GM19452 (cell line): ENCODE measurements at regions not wholly inside any gene's neighbourhood (a gene's known extent, or its start where the extent isn't known, plus 50 kb on each side); places are given as distances from the start of the nearest gene placed in this dataset.
"Not testable (repeated sequence)": the region's sequence is repeated elsewhere in the genome, so short reads cannot be mapped to it uniquely, and the experiment has no call there.

ENCODE experiments used
- ATAC-seq: cut with Tn5 transposase; IDR thresholded peaks from one replicate; pipeline ENCODE4 v1.9.1; 2021; ENCODE audit not compliant: unreplicated experiment

DNA sequence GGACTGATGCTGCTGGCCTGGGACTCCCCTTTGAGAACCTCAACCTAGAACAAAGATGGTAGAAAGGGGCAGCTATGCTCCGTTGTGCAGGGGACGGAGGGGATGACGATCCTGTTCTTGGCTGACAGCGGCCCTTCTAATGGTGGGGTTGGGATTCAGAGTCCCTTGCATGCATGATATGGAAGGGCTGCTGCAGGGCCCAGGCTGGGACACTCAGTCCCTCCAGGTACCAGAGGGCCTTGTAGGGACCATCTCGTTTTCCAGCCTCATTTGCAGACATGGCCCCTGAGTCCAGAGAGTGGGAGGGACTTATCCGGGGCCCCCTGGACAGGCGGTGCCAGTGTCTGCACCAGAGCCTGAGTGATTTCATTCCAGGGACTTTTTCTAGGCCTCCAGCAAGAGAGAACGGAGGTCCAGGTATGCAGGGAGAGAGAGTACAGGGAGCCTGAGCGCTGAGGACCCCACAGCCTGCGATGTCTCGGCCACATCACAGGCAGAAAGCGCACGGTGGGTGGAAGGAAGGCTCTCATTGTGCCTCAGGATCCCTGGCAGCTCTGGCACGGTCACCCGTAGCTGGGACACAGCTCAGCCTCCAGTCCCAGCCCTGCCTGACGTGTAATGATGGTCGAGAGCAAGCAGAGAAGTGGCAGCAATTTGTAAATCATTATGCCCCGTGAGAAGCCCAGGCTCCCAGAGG lies 860.8 kb downstream of the TBC1D22A start:
- no peak for ATAC-seq

DNA sequence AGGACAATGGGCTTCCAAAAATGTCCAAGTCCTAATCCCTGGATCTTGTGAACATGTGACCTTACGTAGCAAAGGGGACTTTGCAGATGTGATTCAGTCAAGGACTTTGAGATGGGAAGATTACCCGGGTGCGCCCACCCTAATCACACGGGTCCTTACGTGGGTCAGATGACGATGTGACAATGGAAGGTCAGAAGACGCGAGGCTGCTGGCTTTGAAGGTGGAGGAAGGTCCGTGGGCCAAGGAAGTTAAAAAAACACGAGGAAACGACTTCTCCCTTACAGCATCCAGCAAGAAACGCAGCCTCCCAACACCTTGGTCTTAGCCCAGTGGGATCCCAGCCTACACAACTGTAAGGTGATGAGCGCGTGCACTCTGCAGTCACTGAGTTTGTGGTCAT lies 860.1 kb downstream of the TBC1D22A start:
- no peak for ATAC-seq

DNA sequence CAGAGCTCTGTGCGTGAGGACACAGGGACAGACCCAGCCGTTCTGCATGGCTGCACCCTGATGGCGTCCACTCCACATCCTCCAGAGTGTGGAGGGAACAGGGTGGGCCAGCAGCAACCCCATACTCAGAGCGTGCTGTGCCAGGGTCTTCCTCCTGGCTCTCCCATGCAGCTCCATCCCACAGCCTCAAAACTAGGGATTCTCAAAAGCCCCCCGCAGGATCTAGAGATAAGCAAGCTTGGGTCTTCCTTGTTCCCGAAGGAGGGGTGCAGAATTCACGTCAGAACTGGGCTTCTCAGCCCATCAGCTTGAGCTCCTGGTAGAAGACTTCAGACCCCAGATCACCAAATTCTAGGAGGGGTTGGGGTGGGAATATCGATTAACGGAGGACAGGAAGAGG lies 858.8 kb downstream of the TBC1D22A start:
- no peak for ATAC-seq

DNA sequence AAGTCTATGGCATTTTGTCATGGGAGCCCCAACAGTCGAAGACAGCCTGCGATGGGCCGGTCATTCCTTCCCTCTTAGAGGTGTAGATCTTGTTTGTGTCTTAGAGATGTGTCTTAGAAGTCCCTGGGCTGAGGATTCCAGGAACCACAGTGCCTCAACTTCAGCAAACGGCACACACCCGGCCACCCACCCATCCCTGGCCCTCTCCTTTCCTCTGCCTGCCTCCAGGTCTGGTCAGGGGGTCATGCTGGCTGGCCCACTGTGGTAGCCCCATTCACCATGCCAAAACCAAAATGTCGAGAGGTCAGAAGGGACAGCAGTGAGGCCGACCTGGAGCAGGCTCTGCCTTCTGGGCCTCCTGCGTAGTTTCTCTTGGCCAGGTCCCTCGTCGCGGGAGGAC lies 857.9 kb downstream of the TBC1D22A start:
- ATAC-seq, result no peak

DNA sequence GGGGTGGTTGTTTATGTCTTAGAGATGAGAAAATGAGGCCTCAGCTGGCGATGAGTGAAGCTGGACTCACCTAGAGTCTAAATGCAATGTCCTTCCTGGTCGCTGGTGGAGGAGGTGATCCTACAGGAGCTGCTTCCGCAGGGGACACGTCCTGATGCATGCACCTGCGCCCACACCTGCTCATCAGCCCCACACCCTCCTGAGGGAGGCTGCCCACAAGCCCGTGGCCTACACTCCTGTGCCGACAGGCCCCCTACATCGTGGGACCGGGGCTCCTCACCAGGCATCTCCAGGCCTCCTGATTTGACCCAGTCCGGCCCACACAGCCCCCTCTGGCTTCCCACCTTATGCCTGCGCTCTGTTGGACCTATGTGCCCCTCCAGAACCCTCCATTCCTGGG lies 857.2 kb downstream of the TBC1D22A start:
- no peak for ATAC-seq

DNA sequence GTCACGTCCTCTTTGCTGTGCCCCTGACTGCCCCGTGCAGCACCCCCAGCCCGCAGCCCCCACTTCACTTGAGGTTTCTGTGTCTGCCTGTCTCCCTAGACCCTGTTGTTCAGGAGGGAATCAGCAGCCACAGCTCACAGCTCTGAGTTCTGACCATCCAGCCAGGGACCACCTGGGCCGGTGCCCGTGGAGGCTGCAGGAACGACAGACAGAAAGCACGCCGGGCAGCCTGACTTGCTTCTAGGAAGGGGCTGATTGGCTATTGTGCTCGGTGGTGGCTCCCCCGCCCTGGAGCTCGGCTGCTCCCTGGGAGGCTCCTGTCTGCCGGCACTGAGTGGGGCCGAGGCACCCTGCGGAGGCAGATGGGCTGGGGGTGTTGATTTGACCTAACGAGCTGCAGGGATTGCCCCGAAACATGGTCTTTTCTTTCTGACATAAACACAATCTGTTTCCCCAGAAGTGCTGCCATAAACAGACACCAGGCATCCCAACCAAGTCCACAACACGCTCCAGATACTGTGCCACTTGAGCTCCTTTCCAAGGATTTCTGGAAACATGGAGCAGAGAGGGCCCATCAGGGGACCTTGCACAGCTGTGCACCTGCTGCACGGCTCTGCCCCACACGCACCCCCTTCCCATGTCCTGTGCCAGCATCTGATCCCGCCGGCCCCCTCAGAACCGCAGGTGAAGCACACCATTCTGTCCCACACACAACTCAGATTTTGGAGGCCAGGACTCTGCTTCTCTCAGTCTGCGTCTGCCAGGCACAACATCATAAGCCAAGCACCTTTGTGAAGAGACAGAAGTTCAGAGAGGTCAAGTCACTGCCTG lies 855.9 kb downstream of the TBC1D22A start:
- no peak for ATAC-seq

DNA sequence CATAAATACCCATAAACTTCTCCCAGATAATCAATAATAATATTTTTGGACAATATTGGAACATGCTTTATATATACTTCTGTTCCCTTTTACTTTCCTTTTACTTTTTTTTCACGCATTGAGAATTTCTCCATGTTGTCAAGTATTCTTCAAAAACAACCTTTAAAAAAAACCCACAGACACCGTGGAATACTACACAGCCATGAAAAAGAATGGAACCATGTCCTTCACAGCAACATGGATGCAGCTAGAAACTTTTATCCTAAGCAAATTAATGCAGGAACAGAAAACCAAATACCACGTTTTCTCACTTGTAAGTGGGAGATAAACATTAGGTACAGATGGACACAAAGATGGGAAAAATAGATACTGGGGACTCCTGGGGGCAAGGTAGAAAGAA lies 854.7 kb downstream of the TBC1D22A start:
- ATAC-seq, result no peak

DNA sequence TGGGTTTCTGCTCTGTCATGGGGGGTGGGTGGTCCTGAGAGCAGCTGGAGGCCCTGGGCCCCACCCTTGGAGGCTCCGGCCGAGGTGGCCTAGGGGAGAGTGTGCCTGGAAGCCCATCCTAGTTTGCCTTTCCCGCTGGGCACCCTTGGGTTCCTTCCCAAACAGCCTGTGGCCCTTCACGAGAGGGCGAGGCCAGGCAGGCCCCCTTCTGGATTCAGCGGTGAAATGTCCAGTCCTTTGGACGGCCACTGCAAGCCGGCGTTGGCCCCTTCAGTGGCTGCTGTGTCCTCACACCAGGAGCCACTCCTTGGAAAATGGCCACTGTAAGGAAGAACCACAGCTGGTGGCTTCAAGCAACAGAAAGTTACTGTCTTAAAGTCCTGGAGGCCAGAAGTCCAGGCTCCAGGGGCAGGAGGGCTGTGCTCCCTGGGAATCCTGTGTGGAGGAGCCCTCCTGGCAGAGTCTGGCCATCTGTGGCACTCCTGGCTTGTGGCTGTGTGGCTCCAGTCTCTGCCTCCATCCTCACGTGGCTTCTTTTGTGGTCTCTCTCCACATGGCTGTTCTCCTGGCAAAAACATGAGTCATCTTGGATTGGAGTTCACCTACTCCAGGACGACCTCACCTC lies 854.1 kb downstream of the TBC1D22A start:
- no peak for ATAC-seq

DNA sequence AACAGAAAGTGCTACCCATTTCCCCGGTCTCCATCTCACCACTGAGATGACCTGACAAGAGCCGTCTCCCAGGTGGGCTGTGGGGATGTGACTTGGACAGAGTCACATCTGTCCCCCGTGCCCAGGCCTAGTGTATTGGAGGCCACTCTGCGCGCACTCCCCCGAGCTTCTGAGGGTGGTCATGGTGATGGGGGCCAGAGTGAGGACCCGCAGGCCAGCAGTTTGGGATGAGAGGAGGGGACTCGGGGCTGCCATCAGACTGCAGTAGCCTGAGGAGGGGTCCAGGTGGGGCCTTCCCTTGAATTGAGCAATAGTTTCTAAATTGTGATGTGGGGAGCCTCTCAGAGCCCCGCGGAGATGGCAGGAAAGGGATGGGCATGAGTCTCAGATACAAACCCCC lies 852.6 kb downstream of the TBC1D22A start:
- ATAC-seq, result no peak

DNA sequence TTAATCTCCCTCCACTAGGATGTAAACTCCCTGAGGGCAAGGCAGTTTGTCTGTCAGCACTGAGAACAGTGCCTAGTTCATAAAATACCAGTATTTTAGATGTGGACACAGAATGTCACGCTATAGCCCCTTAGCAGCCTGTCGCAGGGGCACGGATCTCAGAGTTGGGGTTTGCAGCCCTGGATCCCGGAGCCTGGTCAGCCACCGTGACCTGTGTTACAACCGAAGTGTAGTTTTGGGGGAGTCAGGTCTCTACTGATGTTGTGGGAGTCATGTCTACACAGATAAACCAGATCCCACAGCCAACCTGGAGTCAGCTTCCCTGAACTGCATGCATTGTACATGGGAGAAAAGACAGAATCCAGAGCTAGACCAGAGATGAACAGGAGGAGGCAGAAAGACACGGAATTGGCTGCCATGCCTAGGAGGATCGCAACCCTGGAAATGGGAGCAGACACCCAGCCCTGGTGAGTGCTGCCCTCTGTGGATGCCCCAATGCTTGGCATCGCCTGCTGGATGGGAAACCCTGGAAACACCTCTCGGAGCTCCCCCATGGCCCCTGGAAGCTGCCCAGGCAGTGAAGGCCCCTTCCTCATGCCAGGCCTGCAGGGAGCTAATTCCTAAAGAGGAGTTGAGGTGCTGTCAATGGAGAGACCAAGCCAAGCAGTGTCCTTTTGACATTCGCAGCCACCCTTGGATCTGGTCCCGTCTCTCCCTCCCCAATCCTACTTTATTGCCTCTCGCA lies 851.3 kb downstream of the TBC1D22A start:
- no peak for ATAC-seq

DNA sequence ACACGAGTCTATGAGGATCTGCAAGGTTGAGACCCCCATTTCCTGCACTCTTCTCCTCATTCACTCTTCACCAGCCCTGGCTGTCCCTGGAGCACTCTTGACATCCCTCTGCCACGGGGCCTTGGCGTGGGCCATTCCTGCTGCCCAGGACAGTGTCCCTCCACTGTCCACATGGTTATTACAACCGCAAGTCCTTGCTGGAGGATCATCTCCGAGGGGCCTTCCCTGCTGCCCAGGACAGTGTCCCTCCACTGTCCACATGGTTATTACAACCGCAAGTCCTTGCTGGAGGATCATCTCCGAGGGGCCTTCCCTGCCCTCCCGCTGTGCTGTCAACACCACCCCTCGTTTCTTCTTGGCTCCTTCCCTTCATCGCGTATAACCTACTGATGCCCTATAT lies 850.7 kb downstream of the TBC1D22A start:
- ATAC-seq, result not testable (repeated sequence)

DNA sequence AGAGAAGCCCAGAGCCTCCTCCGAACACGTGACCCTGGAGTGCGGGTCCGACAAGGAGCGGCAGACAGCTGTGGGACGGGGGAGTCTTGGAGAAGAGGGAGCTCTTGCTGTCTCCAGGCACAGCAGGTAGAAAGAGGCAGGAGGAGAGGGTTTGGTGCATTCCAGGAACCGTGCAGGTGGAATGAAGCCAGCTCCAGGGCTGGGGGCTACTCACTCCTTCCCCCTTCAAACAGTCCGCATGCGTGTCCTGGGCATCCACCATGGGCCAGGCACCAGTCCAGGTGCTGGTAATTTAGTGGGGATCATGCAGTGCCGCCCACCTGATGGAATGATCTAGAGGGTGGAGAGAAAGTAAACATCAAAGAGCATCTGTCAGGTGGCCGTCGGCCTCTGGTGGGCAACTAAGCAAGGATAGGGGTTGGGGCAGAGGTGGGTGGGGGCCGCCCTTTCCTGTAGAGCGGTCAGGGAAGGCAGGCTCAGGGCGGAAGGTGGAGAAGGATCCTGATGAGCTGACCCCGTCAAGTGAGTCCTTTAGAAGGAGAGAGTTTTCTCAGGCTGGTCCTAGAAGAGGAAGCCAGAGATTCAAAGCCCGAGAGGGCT lies 850.0 kb downstream of the TBC1D22A start:
- no peak for ATAC-seq

DNA sequence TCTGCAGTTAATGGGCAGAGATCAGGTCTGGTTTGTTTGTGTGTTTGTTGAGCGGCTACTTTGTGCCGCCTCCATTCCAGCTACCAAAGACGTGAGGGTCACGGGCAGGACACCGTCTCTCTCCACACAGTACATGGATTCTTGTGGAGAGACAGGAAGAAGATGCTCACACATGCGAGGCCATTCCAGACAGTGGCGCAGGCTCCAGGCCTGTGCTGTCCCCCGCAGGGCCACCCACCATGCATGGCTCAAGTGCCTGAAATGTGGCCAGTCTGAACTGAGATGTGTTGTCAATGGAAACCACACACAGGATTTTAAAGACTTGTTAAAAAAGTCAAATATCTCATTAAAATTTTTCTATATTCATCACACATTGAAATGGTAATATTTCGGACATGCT lies 848.3 kb downstream of the TBC1D22A start:
- no peak for ATAC-seq

DNA sequence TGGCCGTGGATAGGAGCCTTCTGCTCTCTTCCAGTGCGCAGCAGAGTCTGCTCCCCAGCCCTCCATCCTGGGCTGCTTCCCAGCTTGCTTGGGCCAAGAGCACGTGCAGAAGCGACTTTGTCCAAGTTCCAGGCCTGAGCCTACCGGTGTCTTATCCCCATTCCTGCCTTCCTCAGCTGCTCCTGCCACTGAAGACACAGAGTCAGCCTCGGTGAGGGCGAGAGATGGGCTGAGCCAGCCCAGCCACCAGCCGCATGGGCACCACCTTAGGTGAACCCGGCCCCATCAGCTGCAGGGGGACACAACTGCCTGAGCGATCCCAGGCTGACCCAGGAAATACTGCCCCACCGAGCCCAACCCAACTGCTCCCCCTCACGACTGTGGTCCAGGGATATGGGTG lies 847.8 kb downstream of the TBC1D22A start:
- no peak for ATAC-seq

DNA sequence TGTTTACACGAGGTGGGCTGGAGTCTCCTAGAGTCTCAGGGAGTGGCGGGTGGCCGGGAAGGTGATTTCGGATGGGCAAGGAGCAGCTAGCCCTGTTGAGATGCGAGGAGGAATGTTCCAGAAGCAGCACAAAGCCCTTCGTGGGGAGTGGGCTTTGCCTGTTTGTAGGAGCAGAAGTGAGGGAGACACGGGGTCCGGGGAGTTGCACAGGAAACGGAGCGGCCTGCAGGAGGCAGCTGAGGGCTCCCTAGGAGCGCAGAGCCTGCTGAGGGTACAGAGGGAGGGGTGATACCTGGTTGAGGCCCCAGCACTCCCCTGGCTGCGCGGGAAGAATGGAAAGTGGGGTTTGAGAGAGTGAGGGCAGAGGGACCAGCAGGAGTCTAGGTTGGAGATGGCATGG lies 847.2 kb downstream of the TBC1D22A start:
- ATAC-seq, result no peak

DNA sequence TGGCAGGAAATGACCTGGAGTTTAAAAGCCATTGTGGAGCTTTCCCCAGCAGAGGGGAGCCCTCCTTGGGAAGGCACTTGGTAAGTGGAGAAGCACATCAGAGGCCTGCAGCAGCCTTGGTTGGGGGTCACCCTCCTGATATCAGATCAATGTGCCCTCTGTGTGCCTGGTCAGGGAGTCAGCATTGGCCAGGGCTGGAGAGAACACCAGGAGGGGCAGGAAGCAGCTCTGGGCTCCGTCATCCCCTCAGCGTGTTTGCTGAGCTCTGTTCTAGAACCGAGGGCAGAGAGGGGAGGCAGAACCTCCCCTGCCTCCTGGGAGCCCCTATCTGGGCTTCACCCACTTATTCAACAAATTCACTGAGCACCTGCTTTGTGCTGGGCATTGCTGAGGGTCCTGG lies 846.0 kb downstream of the TBC1D22A start:
- no peak for ATAC-seq

DNA sequence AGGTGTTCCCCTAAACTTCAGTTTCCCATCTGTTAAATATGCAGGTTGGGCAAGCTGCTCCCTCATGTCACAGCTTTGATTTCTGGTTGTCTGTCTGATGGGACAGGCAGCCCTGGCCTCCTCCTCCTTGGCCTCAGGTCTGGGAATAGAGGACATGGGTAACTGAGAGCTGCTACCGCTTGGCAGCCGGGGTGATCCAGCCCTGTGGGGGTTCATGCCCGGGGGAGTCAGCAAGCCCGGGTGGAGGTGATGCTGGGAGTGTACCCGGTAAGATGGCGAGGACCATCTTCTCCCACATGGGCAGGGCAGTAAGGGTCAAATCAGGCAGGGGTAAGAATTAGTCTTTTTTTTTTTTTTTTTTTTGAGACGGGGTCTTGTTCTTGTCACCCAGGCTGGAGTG lies 845.0 kb downstream of the TBC1D22A start:
- ATAC-seq, result no peak

DNA sequence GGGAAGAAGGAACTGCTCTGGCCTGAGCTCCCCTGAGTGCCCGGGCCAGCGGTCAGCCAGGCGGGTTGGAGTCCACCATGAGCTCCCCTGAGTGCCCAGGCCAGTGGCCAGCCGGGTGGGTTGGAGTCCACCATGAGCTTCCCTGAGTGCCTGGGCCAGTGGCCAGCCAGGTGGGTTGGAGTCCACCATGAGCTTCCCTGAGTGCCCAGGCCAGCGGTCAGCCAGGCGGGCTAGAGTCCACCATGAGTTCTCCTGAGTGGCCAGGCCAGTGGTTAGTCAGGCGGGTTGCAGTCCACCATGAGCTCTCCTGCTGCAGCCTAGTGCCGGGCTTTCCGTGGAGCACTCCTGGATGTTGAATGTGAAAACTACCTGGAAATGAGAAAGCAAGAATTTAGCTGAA lies 844.0 kb downstream of the TBC1D22A start:
- ATAC-seq, result no peak

DNA sequence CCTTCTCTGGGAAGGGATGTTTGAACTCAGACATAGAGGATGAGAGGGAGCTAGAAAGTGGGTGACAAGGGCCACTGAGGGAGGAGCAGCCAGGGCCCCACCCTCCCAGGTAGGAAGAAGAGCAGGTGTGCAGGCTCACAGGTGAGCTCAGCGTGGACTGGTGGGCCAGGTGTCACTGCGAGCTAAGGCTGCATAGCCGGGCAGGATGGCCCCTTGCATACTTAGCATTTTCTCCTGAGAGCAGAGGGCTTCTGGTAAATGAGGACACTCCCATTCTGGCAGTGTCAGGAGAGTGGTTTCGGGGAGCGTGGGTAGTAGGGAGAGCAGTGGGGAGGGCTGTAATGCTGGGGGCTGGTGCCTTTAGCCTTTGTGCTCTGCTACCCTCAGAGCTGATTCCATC lies 843.4 kb downstream of the TBC1D22A start:
- ATAC-seq, result no peak

DNA sequence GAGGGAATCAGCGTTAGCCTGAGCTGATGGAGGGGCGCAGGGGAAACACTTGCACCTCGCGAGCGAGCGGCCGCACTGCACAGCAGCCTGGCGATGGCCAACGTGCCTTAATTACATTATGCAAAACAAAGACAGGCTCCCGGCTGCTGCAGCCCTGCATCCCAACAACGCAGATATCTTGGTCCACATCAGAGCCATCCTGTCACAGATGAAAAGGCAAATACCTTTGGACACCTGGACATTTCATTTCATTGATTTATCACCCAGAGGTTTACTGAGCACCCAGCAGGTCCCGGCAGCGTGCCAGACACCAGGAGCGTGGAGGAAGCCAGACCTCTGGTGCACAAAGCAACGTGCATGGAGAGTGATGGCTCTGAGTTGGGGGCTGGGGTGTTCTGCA lies 843.0 kb downstream of the TBC1D22A start:
- ATAC-seq, result no peak

DNA sequence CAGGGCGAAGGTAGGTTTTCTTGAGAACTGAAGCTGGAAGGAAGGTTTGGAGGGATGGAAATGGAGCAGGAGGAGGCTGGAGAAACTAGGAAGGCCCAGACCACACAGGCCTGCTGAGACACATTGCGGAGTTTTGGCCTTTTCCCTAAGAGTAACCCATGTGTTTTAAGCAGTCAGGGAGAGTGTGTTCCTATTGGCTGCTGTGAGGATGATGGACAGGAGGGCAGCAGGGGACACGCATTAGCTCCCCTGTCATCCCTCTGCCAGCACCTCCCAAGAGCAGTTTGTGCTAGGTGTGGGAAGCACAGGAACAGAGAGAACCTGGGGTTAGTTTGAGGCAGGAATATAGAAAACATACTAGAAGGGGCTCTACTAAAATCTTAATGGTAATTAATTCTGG lies 842.1 kb downstream of the TBC1D22A start:
- ATAC-seq, result no peak
